ENCODE measurements at regions not wholly inside any gene's neighbourhood (a gene's known extent, or its start where the extent isn't known, plus 50 kb on each side); places are given as distances from the start of the nearest gene placed in this dataset.
A peak's percentile ranks its signal among the peaks of the same experiment; 100 is the strongest.

DNA sequence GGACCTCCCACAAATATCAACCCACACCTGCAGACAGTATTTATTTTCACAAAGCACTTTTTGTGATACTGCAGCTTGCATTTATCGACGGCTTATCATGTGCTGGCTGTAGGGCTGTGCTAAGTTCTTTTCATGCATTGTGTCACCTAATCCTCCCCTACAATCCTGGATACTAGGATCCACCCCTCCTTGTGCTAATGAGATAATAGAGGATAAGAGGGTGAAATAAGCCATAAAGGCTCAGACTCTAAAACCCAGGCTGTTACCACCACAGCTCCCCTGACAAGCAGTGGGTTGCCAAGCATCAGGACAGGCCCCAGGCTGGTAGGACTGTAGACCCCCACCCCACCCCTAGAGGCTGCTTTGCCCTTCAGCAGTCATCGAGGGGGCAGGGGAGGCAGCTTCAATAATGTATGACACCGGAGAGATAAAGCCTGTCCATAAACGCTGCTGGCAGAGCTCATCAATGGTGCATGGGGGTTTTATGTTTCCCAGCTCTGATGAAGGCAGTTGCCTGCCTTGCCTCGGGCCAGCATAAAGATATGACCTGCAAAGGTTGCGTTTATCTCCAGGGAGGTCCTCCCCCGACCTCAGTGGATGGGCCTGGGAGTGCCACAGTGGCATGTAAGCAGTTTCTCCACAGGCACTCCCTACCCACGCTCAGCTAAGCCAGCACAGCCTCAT, 73.9 kb upstream of the C16orf82 start:
- DNase-seq, result peak; percentile 44

DNA sequence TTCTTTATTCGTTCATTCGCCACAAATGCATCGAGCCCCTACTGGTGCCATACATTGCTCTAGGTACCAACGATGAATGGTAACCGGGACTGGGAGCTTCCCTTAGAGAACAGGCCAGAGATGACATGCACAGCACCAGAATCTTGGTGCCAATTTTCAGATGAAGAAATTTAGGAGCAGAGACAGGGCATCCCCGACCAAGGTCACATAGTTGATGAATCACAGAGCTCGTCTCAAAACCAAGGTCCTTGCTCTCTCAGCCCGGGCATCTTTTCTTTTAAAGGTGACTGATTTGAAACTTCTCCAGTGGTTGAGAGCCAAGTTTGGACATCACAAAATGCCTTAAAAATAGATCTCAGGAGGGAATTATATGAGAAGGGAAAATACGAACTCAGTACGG, 73.2 kb upstream of the C16orf82 start:
- DNase-seq, result no peak

- DNase-seq, result no peak
Measured at GRCh38 chr16:26993963-26994362, 72.8 kb upstream of the C16orf82 start.

DNA sequence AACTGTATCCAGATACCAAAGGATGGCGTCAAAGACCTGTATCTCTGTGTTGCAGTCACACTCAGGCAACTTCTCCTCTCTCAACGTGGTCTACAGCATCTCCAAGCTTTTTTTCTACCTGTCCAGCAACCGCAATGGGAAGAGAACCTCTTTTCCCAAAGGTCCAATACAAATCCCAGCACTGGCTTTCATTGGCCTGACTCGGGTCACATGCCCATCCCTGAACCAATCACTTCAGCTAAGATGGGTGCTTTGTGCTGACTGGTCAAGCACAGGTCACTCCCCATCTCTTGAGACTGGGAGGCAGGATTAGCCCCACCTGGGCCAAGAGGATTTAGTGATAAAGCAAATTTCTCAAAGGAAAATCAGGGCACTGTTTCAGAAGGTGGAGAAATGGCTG, 71.2 kb upstream of the C16orf82 start:
- DNase-seq, result no peak

GRCh38 chr16:27005386-27005785, 61.3 kb upstream of the C16orf82 start:
- no peak for DNase-seq
